AG04450 (cell line): ENCODE measurements at regions not wholly inside any gene's neighbourhood (a gene's known extent, or its start where the extent isn't known, plus 50 kb on each side); places are given as distances from the start of the nearest gene placed in this dataset.

Source experiments
- CTCF ChIA-PET: fragments of 300-600, 350-600 bp; formaldehyde crosslinking; extraction: SDS; loops from one replicate; lab custom pipeline; 2022; ENCODE audit warnings: antibody characterized with exemption, inconsistent platforms; lab: Charles Lee
- POLR2A ChIA-PET: fragments of 350-600 bp; formaldehyde crosslinking; extraction: SDS; loops from one replicate; lab custom pipeline; 2021; ENCODE audit warnings: antibody characterized with exemption, inconsistent platforms; lab: Yijun Ruan, JAX
- DNase-seq: peaks from one replicate; pipeline ENCODE4 v3.0.0-alpha.2; 2011; ENCODE audit warnings: low read depth, low spot score
- H3K27ac ChIP-seq: one replicate; pipeline ENCODE4 v1.5.1; 2012; ENCODE audit warnings: low read depth, low read length, control low read depth
- H3K27me3 ChIP-seq: one replicate; pipeline ENCODE4 v1.6.0; 2012; ENCODE audit warnings: low read length; ENCODE audit not compliant: control insufficient read depth, insufficient read depth
- H3K4me3 ChIP-seq: 2 replicates; pipeline ENCODE4 v1.5.1; 2011; ENCODE audit warnings: mild to moderate bottlenecking, low read depth, low read length, control low read depth
- H3K9me3 ChIP-seq: 2 replicates; pipeline ENCODE4 v1.5.1; 2012; ENCODE audit warnings: low read length; ENCODE audit not compliant: control insufficient read depth, insufficient read depth
- TF ChIP-seq, protein P1 (sequence below): IDR thresholded peaks from 2 replicates; pipeline ENCODE4 v1.5.1; 2011; ENCODE audit warnings: low read depth, low read length, control low read depth, inconsistent platforms

GRCh38 chr7:138304071-138304320 is 156.1 kb upstream of the TRIM24 start:
- TF ChIP-seq, protein P1, sequence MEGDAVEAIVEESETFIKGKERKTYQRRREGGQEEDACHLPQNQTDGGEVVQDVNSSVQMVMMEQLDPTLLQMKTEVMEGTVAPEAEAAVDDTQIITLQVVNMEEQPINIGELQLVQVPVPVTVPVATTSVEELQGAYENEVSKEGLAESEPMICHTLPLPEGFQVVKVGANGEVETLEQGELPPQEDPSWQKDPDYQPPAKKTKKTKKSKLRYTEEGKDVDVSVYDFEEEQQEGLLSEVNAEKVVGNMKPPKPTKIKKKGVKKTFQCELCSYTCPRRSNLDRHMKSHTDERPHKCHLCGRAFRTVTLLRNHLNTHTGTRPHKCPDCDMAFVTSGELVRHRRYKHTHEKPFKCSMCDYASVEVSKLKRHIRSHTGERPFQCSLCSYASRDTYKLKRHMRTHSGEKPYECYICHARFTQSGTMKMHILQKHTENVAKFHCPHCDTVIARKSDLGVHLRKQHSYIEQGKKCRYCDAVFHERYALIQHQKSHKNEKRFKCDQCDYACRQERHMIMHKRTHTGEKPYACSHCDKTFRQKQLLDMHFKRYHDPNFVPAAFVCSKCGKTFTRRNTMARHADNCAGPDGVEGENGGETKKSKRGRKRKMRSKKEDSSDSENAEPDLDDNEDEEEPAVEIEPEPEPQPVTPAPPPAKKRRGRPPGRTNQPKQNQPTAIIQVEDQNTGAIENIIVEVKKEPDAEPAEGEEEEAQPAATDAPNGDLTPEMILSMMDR = no peak
- Histone ChIP-seq H3K27me3 (no peaks in the 10 kb centered on the region), H3K4me3 (no peak overlapping the region), H3K27ac (no peak overlapping the region), H3K9me3 (peaks cover 21% of the 10 kb centered on the region; the same call in 1 of the 2 replicates)
- POLR2A ChIA-PET = no interaction called here
- no peak for DNase-seq
- CTCF ChIA-PET = interaction anchor here (0.5 kb wide), 1 partner anchor 22 kb away, joined by 4 read pairs; no protein-coding TSS in a partner anchor

- CTCF ChIA-PET = no interaction called here
- DNase-seq = no peak
- no peak overlapping the region for H3K27ac ChIP-seq
- no peak overlapping the region for H3K4me3 ChIP-seq
- no peaks in the 10 kb centered on the region for H3K27me3 ChIP-seq
- POLR2A ChIA-PET = no interaction called here
- peaks cover 15% of the 10 kb centered on the region; the same call in 1 of the 2 replicates for H3K9me3 ChIP-seq
- TF ChIP-seq, protein P1 = no peak
Observed at GRCh38 chr7:138307633-138308032, 152.4 kb upstream of the TRIM24 start.

DNA sequence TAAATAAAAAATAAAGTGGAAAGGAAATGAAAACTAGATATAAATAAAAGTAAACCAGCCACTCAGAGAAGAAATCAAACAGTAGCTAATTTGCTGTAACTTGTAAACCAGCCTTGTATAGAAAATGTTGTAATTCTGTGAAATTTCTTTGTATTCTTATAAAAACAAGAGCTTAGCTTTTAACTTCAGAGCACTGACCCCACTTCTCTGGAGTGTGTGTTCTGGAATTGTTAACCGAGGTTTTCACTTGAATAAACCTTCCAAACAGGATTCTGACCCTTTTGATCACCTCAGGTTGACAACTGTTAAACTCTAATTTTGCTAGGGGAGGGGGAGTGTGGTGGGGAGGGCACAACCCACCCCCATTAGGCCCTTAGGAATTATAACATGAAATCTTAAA is 151.9 kb upstream of the TRIM24 start:
- ChIA-PET POLR2A (no interaction called here), CTCF (no interaction called here)
- no peak overlapping the region for H3K27ac ChIP-seq
- DNase-seq = no peak
- no peaks in the 10 kb centered on the region for H3K27me3 ChIP-seq
- H3K9me3 ChIP-seq = peaks cover 15% of the 10 kb centered on the region; the same call in 1 of the 2 replicates
- TF ChIP-seq, protein P1 = no peak
- no peak overlapping the region for H3K4me3 ChIP-seq

GRCh38 chr7:138309186-138309585 is 150.9 kb upstream of the TRIM24 start:
- Histone ChIP-seq H3K9me3 (peaks cover 10% of the 10 kb centered on the region; the same call in 1 of the 2 replicates), H3K4me3 (no peak overlapping the region), H3K27ac (no peak overlapping the region), H3K27me3 (no peaks in the 10 kb centered on the region)
- DNase-seq = no peak
- TF ChIP-seq, protein P1 = no peak
- POLR2A ChIA-PET = no interaction called here
- CTCF ChIA-PET = no interaction called here

DNA sequence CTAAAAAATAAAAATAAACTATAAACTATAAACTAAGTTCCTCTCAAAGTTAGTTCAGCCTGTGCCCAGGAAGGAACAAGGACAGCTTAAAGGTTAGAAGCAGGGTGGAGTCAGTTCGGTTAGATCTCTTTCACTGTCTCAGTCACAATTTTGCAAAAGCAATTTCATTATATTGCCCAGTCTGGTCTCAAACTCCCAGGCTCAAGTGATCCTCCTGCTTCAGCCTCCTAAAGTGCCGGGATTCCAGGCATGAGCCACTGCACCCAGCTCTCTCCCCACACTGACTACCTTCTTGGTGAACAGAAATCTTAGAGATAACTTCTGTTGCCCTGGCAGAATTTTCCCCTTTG is 146.3 kb upstream of the TRIM24 start:
- TF ChIP-seq, protein P1 = no peak
- H3K9me3 ChIP-seq = peaks cover 8% of the 10 kb centered on the region; the same call in 1 of the 2 replicates
- H3K4me3 ChIP-seq = no peak overlapping the region
- H3K27ac ChIP-seq = no peak overlapping the region
- ChIA-PET CTCF (no interaction called here), POLR2A (no interaction called here)
- H3K27me3 ChIP-seq = no peaks in the 10 kb centered on the region
- no peak for DNase-seq
